ENCODE measurements at regions not wholly inside any gene's neighbourhood (a gene's known extent, or its start where the extent isn't known, plus 50 kb on each side); places are given as distances from the start of the nearest gene placed in this dataset.

- no peak for DNase-seq (ENCODE audit: low read depth in 2 of 2)
Measured at GRCh38 chr14:96931751-96932150, 134.6 kb downstream of the VRK1 start.

GRCh38 chr14:96934638-96935330, 137.6 kb downstream of the VRK1 start:
- DNase-seq (ENCODE audit: low read depth in 2 of 2) = no peak

GRCh38 chr14:96938946-96939345, 141.8 kb downstream of the VRK1 start:
- DNase-seq (ENCODE audit: low read depth in 2 of 2) = no peak

- no peak for DNase-seq (ENCODE audit: low read depth in 2 of 2)
Measured at GRCh38 chr14:96940009-96940408, 142.8 kb downstream of the VRK1 start.

- DNase-seq (ENCODE audit: low read depth in 2 of 2) = no peak
Measured at GRCh38 chr14:96944297-96944696, 147.1 kb downstream of the VRK1 start.

- no peak for DNase-seq (ENCODE audit: low read depth in 2 of 2)
Measured at GRCh38 chr14:96945721-96946120, 148.5 kb downstream of the VRK1 start.

GRCh38 chr14:96949594-96949993, 152.4 kb downstream of the VRK1 start:
- no peak for DNase-seq (ENCODE audit: low read depth in 2 of 2)

GRCh38 chr14:96951511-96951910, 154.3 kb downstream of the VRK1 start:
- DNase-seq (ENCODE audit: low read depth in 2 of 2) = no peak

- no peak for DNase-seq (ENCODE audit: low read depth in 2 of 2)
Measured at GRCh38 chr14:96953087-96953874, 156.1 kb downstream of the VRK1 start.

GRCh38 chr14:96953875-96954185, 156.6 kb downstream of the VRK1 start:
- no peak for DNase-seq (ENCODE audit: low read depth in 2 of 2)

- DNase-seq (ENCODE audit: low read depth in 2 of 2) = no peak
Measured at GRCh38 chr14:96956464-96957239, 159.5 kb downstream of the VRK1 start.

GRCh38 chr14:96958057-96958456, 160.9 kb downstream of the VRK1 start:
- DNase-seq (ENCODE audit: low read depth in 2 of 2) = no peak

- DNase-seq (ENCODE audit: low read depth in 2 of 2) = no peak
Measured at GRCh38 chr14:96959992-96960391, 162.8 kb downstream of the VRK1 start.

GRCh38 chr14:96960598-96961116, 163.5 kb downstream of the VRK1 start:
- no peak for DNase-seq (ENCODE audit: low read depth in 2 of 2)

GRCh38 chr14:96961895-96962294, 164.7 kb downstream of the VRK1 start:
- no peak for DNase-seq (ENCODE audit: low read depth in 2 of 2)

GRCh38 chr14:96962337-96962736, 165.2 kb downstream of the VRK1 start:
- DNase-seq (ENCODE audit: low read depth in 2 of 2) = no peak

- DNase-seq (ENCODE audit: low read depth in 2 of 2) = no peak
Measured at GRCh38 chr14:96964726-96965415, 167.7 kb downstream of the VRK1 start.

GRCh38 chr14:96965885-96966595, 168.9 kb downstream of the VRK1 start:
- no peak for DNase-seq (ENCODE audit: low read depth in 2 of 2)

GRCh38 chr14:96975116-96975515, 177.9 kb downstream of the VRK1 start:
- DNase-seq (ENCODE audit: low read depth in 2 of 2) = no peak

GRCh38 chr14:96978525-96979272, 181.5 kb downstream of the VRK1 start:
- DNase-seq (ENCODE audit: low read depth in 2 of 2) = no peak

Data from activated CD4-positive, alpha-beta T cell treated with anti-CD3 and anti-CD28 coated beads for 24 hours (primary cell).